ENCODE measurements at regions not wholly inside any gene's neighbourhood (a gene's known extent, or its start where the extent isn't known, plus 50 kb on each side); places are given as distances from the start of the nearest gene placed in this dataset.
"Not testable (repeated sequence)": the region's sequence is repeated elsewhere in the genome, so short reads cannot be mapped to it uniquely, and the experiment has no call there.

GRCh38 chr3:180743813-180744590 lies 64.7 kb upstream of the CCDC39 start:
- DNase-seq (ENCODE audit: low read depth in 2 of 2): no peak

DNA sequence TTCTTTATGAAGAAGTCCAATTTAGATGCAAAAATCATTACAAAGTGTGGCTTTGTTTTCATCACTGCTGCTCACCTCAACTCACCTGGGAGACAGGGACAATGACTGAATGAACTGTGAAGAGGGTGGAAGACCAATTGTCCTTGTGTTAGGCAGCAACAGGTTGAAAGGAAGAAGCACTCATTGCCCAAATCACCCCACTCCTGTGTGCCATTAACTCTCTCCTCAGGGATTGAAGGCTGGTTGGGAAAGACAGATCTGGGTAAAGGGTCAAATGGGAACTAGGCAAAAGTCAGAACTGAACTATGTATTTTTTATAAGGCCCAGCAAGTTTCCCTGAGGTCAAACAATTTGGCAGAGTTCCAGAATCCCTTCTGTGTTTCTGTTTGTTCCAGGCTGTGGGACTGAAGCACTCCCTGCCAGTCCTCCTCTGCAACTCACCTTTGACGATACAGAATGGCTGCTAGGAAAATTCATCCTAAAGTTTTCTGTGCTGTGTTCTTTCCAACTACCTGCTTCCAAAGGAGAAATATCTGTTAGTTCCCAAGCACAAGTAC lies 68.6 kb upstream of the CCDC39 start:
- DNase-seq (ENCODE audit: low read depth in 2 of 2): no peak

- no peak for DNase-seq (ENCODE audit: low read depth in 2 of 2)
Observed at GRCh38 chr3:180749322-180749721, 70.0 kb upstream of the CCDC39 start.

- DNase-seq (ENCODE audit: low read depth in 2 of 2): no peak
Observed at GRCh38 chr3:180749796-180750195, 70.5 kb upstream of the CCDC39 start.

- DNase-seq (ENCODE audit: low read depth in 2 of 2): no peak
Observed at GRCh38 chr3:180755556-180755955, 76.3 kb upstream of the CCDC39 start.

DNA sequence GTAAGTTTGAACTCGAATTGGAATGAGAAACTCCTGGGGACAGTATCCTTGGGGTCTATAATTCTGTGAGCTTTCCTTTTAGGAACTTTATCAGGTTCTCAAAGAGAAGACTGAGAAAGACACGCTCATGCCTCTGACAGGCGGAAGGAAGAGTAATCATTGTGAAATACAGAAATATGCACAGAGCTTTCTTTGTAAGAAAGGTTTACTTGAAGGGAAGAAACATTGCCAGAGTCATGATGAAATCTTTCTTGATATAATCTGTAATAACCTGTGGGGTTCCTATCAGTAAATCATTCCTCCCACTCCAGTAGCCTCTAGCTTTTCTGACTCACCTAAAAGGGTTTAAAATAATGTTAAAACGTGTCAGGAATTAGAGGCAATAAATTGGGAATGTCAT lies 83.6 kb upstream of the CCDC39 start:
- DNase-seq (ENCODE audit: low read depth in 2 of 2): no peak

- no peak for DNase-seq (ENCODE audit: low read depth in 2 of 2)
Observed at GRCh38 chr3:180764481-180764880, 85.2 kb upstream of the CCDC39 start.

GRCh38 chr3:180770639-180771038 lies 91.3 kb upstream of the CCDC39 start:
- no peak for DNase-seq (ENCODE audit: low read depth in 2 of 2)

GRCh38 chr3:180776433-180776832 lies 97.1 kb upstream of the CCDC39 start:
- DNase-seq (ENCODE audit: low read depth in 2 of 2): no peak

- no peak for DNase-seq (ENCODE audit: low read depth in 2 of 2)
Observed at GRCh38 chr3:180782195-180782984, 103.1 kb upstream of the CCDC39 start.

GRCh38 chr3:180786227-180786626 lies 106.9 kb upstream of the CCDC39 start:
- DNase-seq (ENCODE audit: low read depth in 2 of 2): not testable (repeated sequence)

- DNase-seq (ENCODE audit: low read depth in 2 of 2): no peak
Observed at GRCh38 chr3:180789774-180790173, 110.5 kb upstream of the CCDC39 start.

DNA sequence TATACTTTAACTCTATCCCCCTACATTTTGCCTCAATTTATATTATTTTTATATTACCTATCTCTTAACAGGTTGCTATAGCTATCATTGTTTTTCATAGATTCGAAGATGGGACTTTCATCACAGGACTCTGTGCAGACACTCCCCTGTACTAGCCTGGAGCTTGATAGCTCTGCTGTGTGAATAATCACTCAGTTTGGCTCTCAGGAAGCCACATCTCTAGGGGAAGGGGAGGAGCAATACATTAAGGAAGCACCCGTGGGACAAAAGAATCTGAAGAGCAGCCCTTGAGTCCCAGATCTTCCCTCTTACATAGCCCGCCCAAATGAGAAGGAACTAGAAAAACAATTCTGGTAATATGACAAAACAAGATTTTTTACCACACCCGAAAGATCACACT lies 114.3 kb upstream of the FXR1 start:
- no peak for DNase-seq (ENCODE audit: low read depth in 2 of 2)

GRCh38 chr3:180802837-180803236 lies 109.6 kb upstream of the FXR1 start:
- DNase-seq (ENCODE audit: low read depth in 2 of 2): peak in 1 of 2 experiments; percentile 3

GRCh38 chr3:180804916-180805315 lies 107.6 kb upstream of the FXR1 start:
- DNase-seq (ENCODE audit: low read depth in 2 of 2): peak; percentile 4 to 8

- no peak for DNase-seq (ENCODE audit: low read depth in 2 of 2)
Observed at GRCh38 chr3:180808823-180809575, 103.5 kb upstream of the FXR1 start.

DNA sequence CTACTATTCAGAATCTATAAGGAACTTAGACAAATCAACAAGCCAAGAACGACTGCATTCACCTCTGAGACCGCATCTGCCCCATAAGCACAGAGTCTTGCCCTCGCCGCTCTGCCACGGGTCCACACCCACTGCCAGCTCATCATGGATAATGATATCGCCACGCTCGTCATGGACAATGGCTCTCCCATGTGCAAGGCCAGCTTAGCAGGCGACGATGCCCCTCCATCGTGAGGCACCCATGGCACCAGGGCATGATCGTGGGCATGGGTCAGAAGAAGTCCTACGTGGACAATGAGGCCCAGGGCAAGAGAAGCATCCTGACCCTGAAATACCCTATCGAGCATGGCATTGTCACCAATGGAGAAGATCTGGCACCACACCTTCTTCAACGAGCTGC lies 92.1 kb upstream of the FXR1 start:
- DNase-seq (ENCODE audit: low read depth in 2 of 2): no peak

DNA sequence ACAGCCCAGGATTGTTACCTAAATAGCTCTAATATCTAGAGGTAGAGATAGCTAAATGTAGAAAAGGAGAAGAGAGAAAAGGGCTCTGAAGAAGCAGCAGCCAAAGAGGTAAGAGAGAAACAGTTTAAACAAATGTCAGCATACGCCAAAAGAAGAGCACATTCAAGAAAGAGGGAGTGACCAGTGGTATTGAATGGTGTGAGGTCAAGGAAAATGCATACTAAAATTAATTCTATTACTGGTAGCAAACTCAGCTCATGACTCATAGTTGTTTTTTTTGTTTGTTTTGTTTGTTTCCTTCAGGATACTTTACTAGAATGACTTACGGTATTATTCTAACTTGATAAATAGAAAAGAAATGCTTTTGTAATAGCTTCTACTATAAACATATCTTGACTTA lies 86.5 kb upstream of the FXR1 start:
- DNase-seq (ENCODE audit: low read depth in 2 of 2): no peak

- DNase-seq (ENCODE audit: low read depth in 2 of 2): no peak
Observed at GRCh38 chr3:180827171-180827570, 85.3 kb upstream of the FXR1 start.

GRCh38 chr3:180828001-180828720 lies 84.3 kb upstream of the FXR1 start:
- no peak for DNase-seq (ENCODE audit: low read depth in 2 of 2)

DNA sequence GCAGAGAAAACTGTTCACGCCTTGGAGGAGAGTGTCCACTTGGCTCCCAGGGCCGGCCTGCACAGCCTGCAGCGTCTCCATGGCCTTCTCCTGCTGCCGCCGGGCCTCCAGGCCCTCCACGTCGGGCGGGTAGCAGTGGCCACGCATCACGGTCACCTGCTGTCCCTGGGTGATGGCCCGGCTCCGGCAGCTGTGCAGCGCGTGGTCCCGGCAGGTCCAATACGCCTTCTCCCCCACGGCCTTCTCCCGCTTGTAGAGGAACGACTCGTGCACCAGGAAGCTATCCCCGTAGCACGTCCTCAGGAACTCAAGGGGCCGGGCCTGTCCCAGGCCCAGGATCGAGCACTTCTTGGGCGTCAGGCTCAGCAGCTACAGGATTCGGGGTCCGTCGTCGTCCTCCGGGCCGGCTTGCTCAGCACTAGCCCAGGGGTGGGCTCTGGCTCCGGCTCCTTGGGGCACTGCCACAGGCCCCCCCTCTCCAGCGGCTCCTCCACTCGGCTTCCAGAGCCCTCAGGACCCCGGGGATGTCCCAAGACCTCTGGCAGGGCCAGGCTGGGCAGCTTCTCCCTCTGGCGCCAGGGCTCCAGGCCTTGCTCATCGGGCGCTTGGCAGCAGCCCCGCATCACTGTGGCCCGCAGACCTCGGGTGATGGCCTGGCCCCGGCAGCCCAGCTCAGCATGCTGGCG lies 83.6 kb upstream of the FXR1 start:
- no peak for DNase-seq (ENCODE audit: low read depth in 2 of 2)

All from fibroblast of skin of left quadriceps (primary cell).